GM23338 (cell line): ENCODE measurements at regions not wholly inside any gene's neighbourhood (a gene's known extent, or its start where the extent isn't known, plus 50 kb on each side); places are given as distances from the start of the nearest gene placed in this dataset.
"Not testable (repeated sequence)": the region's sequence is repeated elsewhere in the genome, so short reads cannot be mapped to it uniquely, and the experiment has no call there.

Experiments used
- ATAC-seq: fragments of 200-7000 bp; cut with Tn5 transposase; 3 replicates; pipeline ENCODE4 v1.9.1; 2020
- DNase-seq: peaks from one replicate; pipeline ENCODE4 v3.0.0-alpha.2; 2015; ENCODE audit warnings: low spot score
- H2AFZ ChIP-seq: fragments of 200-600 bp; sonication (generic); 2 replicates; pipeline ENCODE4 v1.8.0; 2016; ENCODE audit warnings: antibody characterized with exemption, mild to moderate bottlenecking, moderate library complexity
- H3F3A ChIP-seq: fragments of 200-600 bp; sonication (generic); replicated peaks from 2 replicates; pipeline ENCODE4 v1.8.0; 2017; ENCODE audit warnings: antibody characterized with exemption, mixed run types, low read depth
- H3K27ac ChIP-seq: fragments of 200-600 bp; sonication (generic); 2 replicates; pipeline ENCODE4 v1.6.1; 2016; ENCODE audit warnings: low read depth
- H3K27me3 ChIP-seq: fragments of 200-600 bp; sonication (generic); 2 replicates; pipeline ENCODE4 v1.8.0; 2016; ENCODE audit warnings: mild to moderate bottlenecking, mixed run types, moderate library complexity; ENCODE audit not compliant: insufficient read depth
- H3K36me3 ChIP-seq: fragments of 200-600 bp; sonication (generic); 2 replicates; pipeline ENCODE4 v1.8.0; 2016; ENCODE audit warnings: mild to moderate bottlenecking; ENCODE audit not compliant: insufficient read depth
- H3K4me1 ChIP-seq: fragments of 200-600 bp; sonication (generic); 2 replicates; pipeline ENCODE4 v1.8.0; 2016; ENCODE audit warnings: mild to moderate bottlenecking, moderate library complexity; ENCODE audit not compliant: insufficient read depth
- H3K4me2 ChIP-seq: fragments of 200-600 bp; sonication (generic); 2 replicates; pipeline ENCODE4 v1.7.1; 2017; ENCODE audit warnings: mixed run types
- H3K4me3 ChIP-seq: fragments of 200-600 bp; sonication (generic); 2 replicates; pipeline ENCODE4 v1.6.1; 2016; ENCODE audit warnings: mixed run types
- H3K79me2 ChIP-seq: fragments of 200-600 bp; sonication (generic); replicated peaks from 2 replicates; pipeline ENCODE4 v1.8.0; 2017; ENCODE audit warnings: mild to moderate bottlenecking; ENCODE audit not compliant: insufficient read depth
- H3K9me2 ChIP-seq: fragments of 200-600 bp; sonication (generic); 2 replicates; pipeline ENCODE4 v1.8.0; 2017; ENCODE audit not compliant: insufficient read depth
- H4K20me1 ChIP-seq: fragments of 200-600 bp; sonication (generic); replicated peaks from 2 replicates; pipeline ENCODE4 v1.8.0; 2017; ENCODE audit warnings: mild to moderate bottlenecking; ENCODE audit not compliant: insufficient read depth
- H3K27ac Mint-ChIP-seq: 2 replicates; pipeline ENCODE4 v1.8.0; 2020; ENCODE audit warnings: inconsistent platforms, mild to moderate bottlenecking, moderate library complexity, mixed read lengths
- H3K27me3 Mint-ChIP-seq: 3 replicates; pipeline ENCODE4 v1.8.0; 2022; ENCODE audit warnings: low read depth, mild to moderate bottlenecking, moderate library complexity, mixed read lengths, inconsistent platforms; ENCODE audit not compliant: insufficient read depth, poor library complexity
- H3K36me3 Mint-ChIP-seq: 3 replicates; pipeline ENCODE4 v1.8.0; 2021; ENCODE audit warnings: low read depth, mild to moderate bottlenecking, inconsistent platforms, moderate library complexity, mixed read lengths
- H3K4me1 Mint-ChIP-seq: 3 replicates; pipeline ENCODE4 v1.8.0; 2020; ENCODE audit warnings: mild to moderate bottlenecking, inconsistent platforms, mixed read lengths
- H3K4me3 Mint-ChIP-seq: 3 replicates; pipeline ENCODE4 v1.8.0; 2021; ENCODE audit warnings: moderate library complexity, mild to moderate bottlenecking, inconsistent platforms, mixed read lengths
- H3K9me3 Mint-ChIP-seq: 3 replicates; pipeline ENCODE4 v1.8.0; 2020; ENCODE audit warnings: moderate library complexity, mild to moderate bottlenecking, inconsistent platforms, mixed read lengths
- JUNB ChIP-seq: IDR thresholded peaks from one replicate; pipeline ENCODE4 v1.6.1; 2016; ENCODE audit warnings: antibody characterized with exemption; ENCODE audit not compliant: unreplicated experiment
- POLR2AphosphoS5 ChIP-seq: IDR thresholded peaks from 2 replicates; pipeline ENCODE4 v1.6.1; 2016; ENCODE audit warnings: antibody characterized with exemption, low read depth
- STAT1 ChIP-seq: IDR thresholded peaks from one replicate; pipeline ENCODE4 v1.6.1; 2016; ENCODE audit warnings: antibody characterized with exemption; ENCODE audit not compliant: unreplicated experiment
- ZNF331 ChIP-seq: fragments of 250-450 bp; sonication (Bioruptor Pico); IDR thresholded peaks from 2 replicates; pipeline ENCODE4 v1.5.0; 2020; ENCODE audit warnings: low read depth, mild to moderate bottlenecking, moderate library complexity
- TF ChIP-seq, protein P1 (sequence below): fragments of 250-450 bp; sonication (Bioruptor Pico); IDR thresholded peaks from 2 replicates; pipeline ENCODE4 v1.5.0; 2020; ENCODE audit warnings: mild to moderate bottlenecking, moderate library complexity

DNA sequence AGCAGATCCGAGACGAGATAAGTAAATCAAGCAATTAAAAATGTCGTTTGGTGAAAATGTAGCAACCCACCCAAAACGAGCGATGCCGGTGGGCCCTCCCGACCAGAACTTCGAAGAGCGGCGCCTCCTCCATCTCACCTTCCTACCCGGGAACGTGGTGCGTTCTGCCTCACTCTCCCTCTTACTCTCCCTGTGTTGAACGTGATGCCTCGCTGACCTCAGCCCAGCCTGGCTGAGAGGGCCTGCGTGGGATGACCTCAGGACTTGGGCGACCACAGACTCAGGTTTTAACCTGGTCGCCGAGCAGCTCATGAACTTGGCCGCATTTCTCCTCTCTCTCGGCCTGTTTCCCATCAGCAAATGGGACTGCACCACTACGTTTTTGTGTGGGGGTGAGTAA, 69.7 kb upstream of the RPL38 start:
- no peaks in the 10 kb centered on the region for H4K20me1 ChIP-seq
- ATAC-seq (peak; percentile 30; the same call in 1 of the 3 replicates), DNase-seq (no peak)
- Mint-ChIP-seq H3K36me3 (no peaks in the 10 kb centered on the region), H3K9me3 (peaks cover 7% of the 10 kb centered on the region; the same call in 2 of the 3 replicates), H3K27ac (no peak overlapping the region), H3K4me3 (no peak overlapping the region), H3K4me1 (peaks cover 14% of the 10 kb centered on the region), H3K27me3 (peaks cover 3% of the 10 kb centered on the region)
- H3K9me2 ChIP-seq, result no peaks in the 10 kb centered on the region
- no peak overlapping the region for H3K4me2 ChIP-seq
- no peaks in the 10 kb centered on the region for H3K27me3 ChIP-seq
- no peak overlapping the region for H3K27ac ChIP-seq
- no peak overlapping the region for H3K4me3 ChIP-seq
- H3K36me3 ChIP-seq, result no peaks in the 10 kb centered on the region
- peak overlapping the region; percentile 64; the same call in 1 of the 2 replicates for H2AFZ ChIP-seq
- TF ChIP-seq STAT1 (no peak), POLR2AphosphoS5 (no peak), ZNF331 (CRISPR knock-in tag) (no peak), JUNB (no peak)
- TF ChIP-seq, protein P1, sequence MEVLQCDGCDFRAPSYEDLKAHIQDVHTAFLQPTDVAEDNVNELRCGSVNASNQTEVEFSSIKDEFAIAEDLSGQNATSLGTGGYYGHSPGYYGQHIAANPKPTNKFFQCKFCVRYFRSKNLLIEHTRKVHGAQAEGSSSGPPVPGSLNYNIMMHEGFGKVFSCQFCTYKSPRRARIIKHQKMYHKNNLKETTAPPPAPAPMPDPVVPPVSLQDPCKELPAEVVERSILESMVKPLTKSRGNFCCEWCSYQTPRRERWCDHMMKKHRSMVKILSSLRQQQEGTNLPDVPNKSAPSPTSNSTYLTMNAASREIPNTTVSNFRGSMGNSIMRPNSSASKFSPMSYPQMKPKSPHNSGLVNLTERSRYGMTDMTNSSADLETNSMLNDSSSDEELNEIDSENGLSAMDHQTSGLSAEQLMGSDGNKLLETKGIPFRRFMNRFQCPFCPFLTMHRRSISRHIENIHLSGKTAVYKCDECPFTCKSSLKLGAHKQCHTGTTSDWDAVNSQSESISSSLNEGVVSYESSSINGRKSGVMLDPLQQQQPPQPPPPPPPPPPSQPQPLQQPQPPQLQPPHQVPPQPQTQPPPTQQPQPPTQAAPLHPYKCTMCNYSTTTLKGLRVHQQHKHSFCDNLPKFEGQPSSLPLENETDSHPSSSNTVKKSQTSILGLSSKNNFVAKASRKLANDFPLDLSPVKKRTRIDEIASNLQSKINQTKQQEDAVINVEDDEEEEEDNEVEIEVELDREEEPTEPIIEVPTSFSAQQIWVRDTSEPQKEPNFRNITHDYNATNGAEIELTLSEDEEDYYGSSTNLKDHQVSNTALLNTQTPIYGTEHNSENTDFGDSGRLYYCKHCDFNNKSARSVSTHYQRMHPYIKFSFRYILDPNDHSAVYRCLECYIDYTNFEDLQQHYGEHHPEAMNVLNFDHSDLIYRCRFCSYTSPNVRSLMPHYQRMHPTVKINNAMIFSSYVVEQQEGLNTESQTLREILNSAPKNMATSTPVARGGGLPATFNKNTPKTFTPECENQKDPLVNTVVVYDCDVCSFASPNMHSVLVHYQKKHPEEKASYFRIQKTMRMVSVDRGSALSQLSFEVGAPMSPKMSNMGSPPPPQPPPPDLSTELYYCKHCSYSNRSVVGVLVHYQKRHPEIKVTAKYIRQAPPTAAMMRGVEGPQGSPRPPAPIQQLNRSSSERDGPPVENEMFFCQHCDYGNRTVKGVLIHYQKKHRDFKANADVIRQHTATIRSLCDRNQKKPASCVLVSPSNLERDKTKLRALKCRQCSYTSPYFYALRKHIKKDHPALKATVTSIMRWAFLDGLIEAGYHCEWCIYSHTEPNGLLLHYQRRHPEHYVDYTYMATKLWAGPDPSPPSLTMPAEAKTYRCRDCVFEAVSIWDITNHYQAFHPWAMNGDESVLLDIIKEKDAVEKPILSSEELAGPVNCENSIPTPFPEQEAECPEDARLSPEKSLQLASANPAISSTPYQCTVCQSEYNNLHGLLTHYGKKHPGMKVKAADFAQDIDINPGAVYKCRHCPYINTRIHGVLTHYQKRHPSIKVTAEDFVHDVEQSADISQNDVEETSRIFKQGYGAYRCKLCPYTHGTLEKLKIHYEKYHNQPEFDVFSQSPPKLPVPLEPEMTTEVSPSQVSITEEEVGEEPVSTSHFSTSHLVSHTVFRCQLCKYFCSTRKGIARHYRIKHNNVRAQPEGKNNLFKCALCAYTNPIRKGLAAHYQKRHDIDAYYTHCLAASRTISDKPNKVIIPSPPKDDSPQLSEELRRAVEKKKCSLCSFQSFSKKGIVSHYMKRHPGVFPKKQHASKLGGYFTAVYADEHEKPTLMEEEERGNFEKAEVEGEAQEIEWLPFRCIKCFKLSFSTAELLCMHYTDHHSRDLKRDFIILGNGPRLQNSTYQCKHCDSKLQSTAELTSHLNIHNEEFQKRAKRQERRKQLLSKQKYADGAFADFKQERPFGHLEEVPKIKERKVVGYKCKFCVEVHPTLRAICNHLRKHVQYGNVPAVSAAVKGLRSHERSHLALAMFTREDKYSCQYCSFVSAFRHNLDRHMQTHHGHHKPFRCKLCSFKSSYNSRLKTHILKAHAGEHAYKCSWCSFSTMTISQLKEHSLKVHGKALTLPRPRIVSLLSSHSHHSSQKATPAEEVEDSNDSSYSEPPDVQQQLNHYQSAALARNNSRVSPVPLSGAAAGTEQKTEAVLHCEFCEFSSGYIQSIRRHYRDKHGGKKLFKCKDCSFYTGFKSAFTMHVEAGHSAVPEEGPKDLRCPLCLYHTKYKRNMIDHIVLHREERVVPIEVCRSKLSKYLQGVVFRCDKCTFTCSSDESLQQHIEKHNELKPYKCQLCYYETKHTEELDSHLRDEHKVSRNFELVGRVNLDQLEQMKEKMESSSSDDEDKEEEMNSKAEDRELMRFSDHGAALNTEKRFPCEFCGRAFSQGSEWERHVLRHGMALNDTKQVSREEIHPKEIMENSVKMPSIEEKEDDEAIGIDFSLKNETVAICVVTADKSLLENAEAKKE (CRISPR knock-in tag), result no peak
- no peaks in the 10 kb centered on the region for H3F3A ChIP-seq
- H3K4me1 ChIP-seq, result peaks cover 8% of the 10 kb centered on the region; the same call in 1 of the 2 replicates
- no peaks in the 10 kb centered on the region for H3K79me2 ChIP-seq

DNA sequence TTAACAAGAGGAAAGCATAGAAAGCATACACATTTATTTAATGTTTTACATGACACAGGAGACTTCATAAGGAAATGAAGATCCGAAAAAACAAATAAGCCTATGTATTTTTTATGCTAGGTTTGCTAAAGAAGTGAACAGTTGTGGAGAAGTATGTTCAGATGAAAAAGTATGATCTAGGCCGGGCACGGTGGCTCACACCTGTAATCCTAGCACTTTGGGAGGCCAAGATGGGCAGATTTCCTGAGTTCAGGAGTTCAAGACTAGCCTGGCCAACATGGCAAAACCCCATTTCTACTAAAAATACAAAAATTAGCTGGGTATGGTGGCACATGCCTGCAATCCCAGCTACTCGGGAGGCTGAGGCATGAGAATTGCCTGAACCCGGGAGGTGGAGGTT, 69.2 kb upstream of the RPL38 start:
- DNase-seq, H3K36me3 ChIP-seq, H3K27ac Mint-ChIP-seq, H3K36me3 Mint-ChIP-seq, H3K27me3 Mint-ChIP-seq, H3K27me3 ChIP-seq, H3K4me3 Mint-ChIP-seq, H3K27ac ChIP-seq, H3K79me2 ChIP-seq, H4K20me1 ChIP-seq, ATAC-seq, H3F3A ChIP-seq, H3K4me2 ChIP-seq, H3K4me3 ChIP-seq, H3K4me1 ChIP-seq, H3K9me2 ChIP-seq: not testable (repeated sequence)
- H2AFZ ChIP-seq, result peak overlapping the region; percentile 64; the same call in 1 of the 2 replicates
- Mint-ChIP-seq H3K9me3 (peaks cover 11% of the 10 kb centered on the region), H3K4me1 (peaks cover 14% of the 10 kb centered on the region)
